ENCODE measurements at regions not wholly inside any gene's neighbourhood (a gene's known extent, or its start where the extent isn't known, plus 50 kb on each side); places are given as distances from the start of the nearest gene placed in this dataset.

- no peak for DNase-seq
These were observed 118.2 kb upstream of the SLC44A3 start for GRCh38 chr1:94701796-94702441.

DNA sequence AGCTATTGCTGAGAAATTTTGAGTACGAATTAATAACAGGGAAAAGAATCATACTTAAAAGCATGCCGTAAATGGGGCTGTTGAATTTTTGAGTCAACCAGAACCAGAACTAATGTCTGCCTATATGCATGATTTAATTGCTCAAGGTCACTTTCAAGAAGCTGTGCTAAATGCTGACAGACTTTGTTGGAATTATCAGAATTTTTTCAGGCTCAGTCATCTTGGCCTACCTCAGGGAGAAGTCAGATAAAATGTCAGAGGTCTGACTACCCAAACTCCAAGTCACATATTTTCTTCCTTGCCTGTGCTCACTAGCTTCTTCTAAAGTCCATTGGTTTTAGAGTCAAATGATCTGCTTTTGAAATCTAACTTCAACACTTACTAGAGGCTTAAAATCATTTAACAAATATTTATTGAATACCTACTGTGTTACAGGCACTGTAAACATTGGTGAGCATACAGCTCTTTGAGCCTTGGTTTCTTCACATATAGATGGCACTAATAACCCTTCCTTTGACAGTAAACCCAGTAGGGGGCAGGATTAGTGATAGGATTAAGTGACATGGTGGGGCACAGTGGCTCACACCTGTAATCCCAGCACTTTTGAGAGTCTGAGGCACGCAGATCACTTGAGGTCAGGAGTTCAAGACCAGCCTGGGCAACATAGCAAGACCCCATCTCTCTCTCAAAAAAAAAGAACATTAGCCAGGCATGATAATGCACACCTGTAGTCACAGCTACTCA, 121.2 kb upstream of the SLC44A3 start:
- DNase-seq: peak; percentile 55

DNA sequence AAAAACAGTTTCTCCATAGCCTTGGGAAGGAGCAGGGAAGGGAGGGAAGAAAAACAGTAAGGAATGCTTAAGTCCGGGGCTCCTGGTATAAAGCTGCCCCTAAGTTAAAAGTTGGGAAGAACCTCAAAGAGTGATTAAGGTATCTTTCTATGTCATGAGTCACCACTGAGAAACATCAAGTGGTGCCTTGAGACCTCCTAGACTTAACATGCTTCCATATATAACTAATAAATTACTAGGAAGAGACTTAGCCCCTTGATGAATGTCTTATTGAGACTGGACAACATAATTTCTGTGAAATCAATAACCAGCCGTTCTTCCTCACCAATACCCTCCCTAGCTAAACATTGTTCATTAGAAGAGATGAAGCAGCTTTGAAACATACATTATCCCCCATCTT, 121.8 kb upstream of the SLC44A3 start:
- no peak for DNase-seq

- peak; percentile 87 for DNase-seq
These were observed 122.3 kb upstream of the SLC44A3 start for GRCh38 chr1:94697839-94698238.

GRCh38 chr1:94694226-94694915, 125.8 kb upstream of the SLC44A3 start:
- no peak for DNase-seq

- DNase-seq: no peak
These were observed 126.7 kb upstream of the SLC44A3 start for GRCh38 chr1:94693435-94693834.

- no peak for DNase-seq
These were observed 127.1 kb upstream of the SLC44A3 start for GRCh38 chr1:94693029-94693428.

- DNase-seq: no peak
These were observed 131.5 kb upstream of the SLC44A3 start for GRCh38 chr1:94688646-94689045.

GRCh38 chr1:94686882-94687281, 133.3 kb upstream of the SLC44A3 start:
- DNase-seq: no peak

GRCh38 chr1:94684690-94685250, 135.4 kb upstream of the SLC44A3 start:
- DNase-seq: no peak

DNA sequence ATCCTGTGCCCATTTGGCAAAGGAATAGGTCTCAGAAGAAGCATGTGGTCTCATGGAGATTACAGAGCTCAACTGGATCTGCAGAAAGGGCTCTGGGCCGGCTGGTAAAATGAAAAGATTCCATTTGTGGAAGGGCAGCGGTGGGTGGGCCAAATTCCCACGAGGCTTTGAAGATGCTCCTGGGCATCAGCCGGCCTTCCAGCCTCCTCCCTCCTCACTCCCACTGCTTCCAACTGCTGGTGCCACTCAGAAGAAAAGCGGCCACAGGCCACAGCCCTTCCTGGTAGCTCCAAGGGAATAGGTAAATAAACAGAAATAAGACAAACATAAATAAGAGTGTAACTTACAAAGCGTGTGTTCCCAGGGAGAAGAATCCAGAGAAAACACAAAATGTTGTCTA, 136.3 kb upstream of the SLC44A3 start:
- DNase-seq: no peak

DNA sequence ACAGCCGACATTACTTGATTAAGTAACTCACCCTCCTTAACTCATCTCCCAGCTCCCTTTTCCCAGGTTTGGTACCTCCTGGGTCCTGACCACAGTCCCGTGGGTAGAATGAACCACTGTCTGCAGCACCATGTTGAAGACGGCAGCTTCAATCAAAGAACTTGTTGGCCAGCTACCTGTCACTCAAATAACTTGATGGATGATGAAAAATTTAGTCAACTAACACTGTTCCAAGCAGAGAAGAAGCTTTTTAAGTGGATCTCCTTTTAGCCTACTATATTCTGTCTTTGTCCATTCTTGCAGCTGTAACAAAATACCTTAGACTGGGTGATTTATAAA, 138.4 kb upstream of the F3 start:
- DNase-seq: no peak

DNA sequence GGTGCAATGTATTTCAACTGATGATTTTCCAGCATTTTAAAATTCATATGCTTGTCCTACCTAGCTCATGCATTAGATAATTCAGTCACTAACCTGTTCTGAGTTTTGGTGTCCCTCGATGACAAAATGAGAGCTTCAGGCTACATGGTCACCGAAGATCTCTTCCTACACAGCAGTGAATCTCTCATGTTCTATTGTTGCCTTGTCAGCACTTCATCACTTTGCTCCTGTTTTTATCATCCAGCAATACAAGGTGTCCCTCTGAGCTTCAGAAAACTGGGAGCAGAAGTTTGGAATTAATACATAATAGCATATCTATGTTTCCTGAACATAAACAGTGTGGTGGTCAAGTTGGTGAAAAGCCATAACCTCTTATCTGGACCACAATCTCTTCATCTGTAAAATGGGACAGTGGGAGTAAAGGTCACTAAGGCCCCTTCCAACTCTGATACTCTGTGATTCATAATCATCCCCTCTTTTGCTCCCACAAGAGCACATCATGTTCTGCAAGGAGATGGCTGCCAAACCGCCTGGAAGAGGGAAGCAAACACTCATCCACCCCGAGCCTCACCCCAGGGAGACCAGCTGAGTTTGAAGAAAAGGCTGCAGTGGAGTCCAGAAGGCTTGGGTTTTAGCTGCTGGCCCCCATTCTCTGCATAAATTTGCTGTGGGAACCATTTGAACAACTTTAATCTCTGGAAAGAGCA, 137.9 kb upstream of the F3 start:
- no peak for DNase-seq

- DNase-seq: no peak
These were observed 136.8 kb upstream of the F3 start for GRCh38 chr1:94678202-94678848.

GRCh38 chr1:94677714-94678113, 136.2 kb upstream of the F3 start:
- no peak for DNase-seq

- no peak for DNase-seq
These were observed 135.5 kb upstream of the F3 start for GRCh38 chr1:94677087-94677486.

DNA sequence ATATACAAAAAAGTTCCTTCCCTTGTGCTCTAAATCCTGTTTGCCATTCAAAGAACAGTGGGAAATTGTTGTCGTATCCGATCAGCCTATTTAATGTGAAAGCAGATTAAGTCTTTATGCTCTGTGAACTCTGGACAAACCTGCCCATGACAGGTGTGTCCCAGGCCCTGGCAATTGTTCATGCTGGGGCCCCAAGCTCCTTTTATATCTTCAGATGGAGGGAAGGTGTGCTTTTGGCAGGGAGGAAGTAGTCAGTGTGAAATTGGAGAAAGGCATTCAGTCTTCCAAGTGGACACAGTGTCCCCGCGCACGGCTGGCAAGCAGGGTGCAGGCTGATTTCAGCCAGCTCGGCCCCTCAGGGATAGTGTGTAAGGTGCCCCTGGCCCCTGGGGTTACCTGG, 135.1 kb upstream of the F3 start:
- peak; percentile 54 for DNase-seq

DNA sequence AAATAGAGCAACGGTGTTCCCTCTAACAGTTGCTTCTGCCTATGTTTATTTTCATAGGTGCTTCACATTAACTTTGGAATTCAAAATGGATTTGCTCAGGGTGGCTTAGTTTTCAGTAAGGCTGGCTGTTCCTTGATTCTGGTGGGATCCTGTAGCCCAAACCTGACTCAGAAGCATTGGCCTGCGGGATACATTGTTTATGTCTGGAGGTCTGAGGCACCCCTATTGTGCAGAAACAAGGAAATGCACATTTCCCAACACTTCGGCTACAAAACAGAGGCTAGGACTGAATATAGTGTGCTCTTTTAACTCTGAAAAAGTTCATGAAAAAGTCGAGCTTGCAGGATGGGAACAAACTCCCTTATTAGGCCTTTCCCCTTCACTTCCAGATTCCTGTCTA, 133.8 kb upstream of the F3 start:
- DNase-seq: no peak

- DNase-seq: no peak
These were observed 133.3 kb upstream of the F3 start for GRCh38 chr1:94674876-94675275.

GRCh38 chr1:94672934-94673333, 131.4 kb upstream of the F3 start:
- DNase-seq: no peak

GRCh38 chr1:94672001-94672400, 130.4 kb upstream of the F3 start:
- no peak for DNase-seq

- no peak for DNase-seq
These were observed 128.7 kb upstream of the F3 start for GRCh38 chr1:94670273-94670672.

DNA sequence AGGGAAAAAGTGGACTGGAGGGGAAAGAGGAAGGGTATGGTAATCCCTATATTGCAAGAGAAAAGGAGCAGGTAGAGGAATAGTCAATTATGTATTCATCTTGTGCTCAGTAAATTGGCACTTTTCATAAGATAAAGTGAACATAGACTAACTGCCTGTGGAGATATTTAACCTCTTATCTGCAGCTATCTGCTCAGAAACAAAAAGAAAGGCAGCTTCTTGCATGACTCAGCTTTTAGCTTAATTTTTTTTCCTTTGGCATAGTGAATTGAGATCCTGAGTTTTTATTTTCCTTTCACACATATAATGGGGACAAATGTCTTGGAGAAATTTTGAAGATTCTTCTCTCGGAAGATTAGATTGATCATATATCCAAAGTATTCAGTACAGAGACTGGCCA, 127.6 kb upstream of the F3 start:
- DNase-seq: no peak

Measured in NCI-H510A treated with DMSO at 0.1 percent for 48 hours (cell line).